ENCODE measurements at regions not wholly inside any gene's neighbourhood (a gene's known extent, or its start where the extent isn't known, plus 50 kb on each side); places are given as distances from the start of the nearest gene placed in this dataset.

DNA sequence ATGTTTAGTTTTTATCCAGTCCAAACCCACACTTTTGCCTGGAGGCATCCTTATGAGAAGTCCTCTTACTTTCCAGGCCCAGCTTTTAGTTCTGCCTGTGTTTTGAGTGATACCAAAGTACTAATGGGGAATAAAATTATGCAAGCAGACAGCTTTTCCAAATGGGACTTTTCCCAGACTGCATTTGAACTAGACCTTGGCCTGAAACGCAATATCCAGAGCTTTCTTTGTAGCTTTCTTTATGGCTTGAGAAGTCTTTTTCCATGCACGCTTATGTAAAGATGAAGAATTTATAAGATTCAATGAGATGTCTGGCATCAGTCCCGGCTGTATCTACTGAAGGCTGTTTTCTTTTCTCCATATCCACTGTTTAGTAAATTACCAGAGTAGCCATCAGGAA is 236.6 kb upstream of the RAB4A start:
- Histone ChIP-seq H3K36me3 (replicated peaks in 1 of 2; ENCODE audit: control insufficient read depth in 1 of 2, insufficient read depth in 2 of 2, low read length in 2 of 2) (no peaks in the 10 kb centered on the region), H3K4me3 (replicated peaks in 1 of 3; ENCODE audit: insufficient read depth in 1 of 3, low read depth in 2 of 3, low read length in 3 of 3) (no peak overlapping the region), H3K4me1 (ENCODE audit: insufficient read depth, low read length) (peaks cover 75% of the 10 kb centered on the region), H3K9ac (ENCODE audit: insufficient read depth, low read depth, low read length) (no peak overlapping the region), H3K9me3 (ENCODE audit: low read length) (no peaks in the 10 kb centered on the region), H3K4me2 (ENCODE audit: low read depth, low read length) (no peak overlapping the region), H3K27ac (ENCODE audit: extremely low read length, insufficient read depth, low read length) (no peak overlapping the region), H3K79me2 (ENCODE audit: insufficient read depth, low read length) (no peaks in the 10 kb centered on the region), H3K27me3 (ENCODE audit: control insufficient read depth in 1 of 2, insufficient read depth in 2 of 2, low read length in 2 of 2) (no peaks in the 10 kb centered on the region), H2AFZ (ENCODE audit: low read length) (no peak overlapping the region), H4K20me1 (ENCODE audit: insufficient read depth, low read length) (no peaks in the 10 kb centered on the region)
- intact Hi-C loops (cut with micrococcal nuclease; ENCODE audit: unreplicated experiment) (no loop called here), in situ Hi-C loops (cut with HindIII; ENCODE audit: extremely low pct_ligation_motif_present, low pct_unique_long_range_greater_than_20kb) (no loop called here)
- TF ChIP-seq ZNF773 (CRISPR knock-in tag; IDR thresholded peaks at IDR 0.05; ENCODE audit: borderline replicate concordance) (no peak), NFE2 (CRISPR knock-in tag; IDR thresholded peaks at IDR 0.05) (no peak), RFX1 (IDR thresholded peaks at IDR 0.05) (no peak), SIN3B (IDR thresholded peaks at IDR 0.05; ENCODE audit: low read length) (no peak), FIP1L1 (IDR thresholded peaks at IDR 0.05; ENCODE audit: borderline replicate concordance, insufficient read depth, low read depth, low read length) (no peak)
- TF ChIP-seq, protein P1, sequence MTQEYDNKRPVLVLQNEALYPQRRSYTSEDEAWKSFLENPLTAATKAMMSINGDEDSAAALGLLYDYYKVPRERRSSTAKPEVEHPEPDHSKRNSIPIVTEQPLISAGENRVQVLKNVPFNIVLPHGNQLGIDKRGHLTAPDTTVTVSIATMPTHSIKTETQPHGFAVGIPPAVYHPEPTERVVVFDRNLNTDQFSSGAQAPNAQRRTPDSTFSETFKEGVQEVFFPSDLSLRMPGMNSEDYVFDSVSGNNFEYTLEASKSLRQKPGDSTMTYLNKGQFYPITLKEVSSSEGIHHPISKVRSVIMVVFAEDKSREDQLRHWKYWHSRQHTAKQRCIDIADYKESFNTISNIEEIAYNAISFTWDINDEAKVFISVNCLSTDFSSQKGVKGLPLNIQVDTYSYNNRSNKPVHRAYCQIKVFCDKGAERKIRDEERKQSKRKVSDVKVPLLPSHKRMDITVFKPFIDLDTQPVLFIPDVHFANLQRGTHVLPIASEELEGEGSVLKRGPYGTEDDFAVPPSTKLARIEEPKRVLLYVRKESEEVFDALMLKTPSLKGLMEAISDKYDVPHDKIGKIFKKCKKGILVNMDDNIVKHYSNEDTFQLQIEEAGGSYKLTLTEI (CRISPR knock-in tag; conservative IDR thresholded peaks at IDR 0.05): no peak
- TF ChIP-seq, protein P2, sequence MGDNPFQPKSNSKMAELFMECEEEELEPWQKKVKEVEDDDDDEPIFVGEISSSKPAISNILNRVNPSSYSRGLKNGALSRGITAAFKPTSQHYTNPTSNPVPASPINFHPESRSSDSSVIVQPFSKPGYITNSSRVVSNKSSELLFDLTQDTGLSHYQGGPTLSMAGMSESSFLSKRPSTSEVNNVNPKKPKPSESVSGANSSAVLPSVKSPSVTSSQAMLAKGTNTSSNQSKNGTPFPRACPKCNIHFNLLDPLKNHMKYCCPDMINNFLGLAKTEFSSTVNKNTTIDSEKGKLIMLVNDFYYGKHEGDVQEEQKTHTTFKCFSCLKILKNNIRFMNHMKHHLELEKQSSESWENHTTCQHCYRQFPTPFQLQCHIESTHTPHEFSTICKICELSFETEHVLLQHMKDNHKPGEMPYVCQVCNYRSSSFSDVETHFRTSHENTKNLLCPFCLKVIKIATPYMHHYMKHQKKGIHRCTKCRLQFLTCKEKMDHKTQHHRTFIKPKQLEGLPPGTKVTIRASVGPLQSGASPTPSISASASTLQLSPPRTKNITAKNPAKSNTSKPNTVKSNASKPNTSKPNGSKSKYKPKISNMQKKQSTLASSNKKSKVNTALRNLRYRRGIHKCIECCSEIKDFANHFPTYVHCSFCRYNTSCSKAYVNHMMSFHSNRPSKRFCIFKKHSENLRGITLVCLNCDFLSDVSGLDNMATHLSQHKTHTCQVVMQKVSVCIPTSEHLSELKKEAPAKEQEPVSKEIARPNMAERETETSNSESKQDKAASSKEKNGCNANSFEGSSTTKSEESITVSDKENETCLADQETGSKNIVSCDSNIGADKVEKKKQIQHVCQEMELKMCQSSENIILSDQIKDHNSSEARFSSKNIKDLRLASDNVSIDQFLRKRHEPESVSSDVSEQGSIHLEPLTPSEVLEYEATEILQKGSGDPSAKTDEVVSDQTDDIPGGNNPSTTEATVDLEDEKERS (CRISPR knock-in tag; IDR thresholded peaks at IDR 0.05): no peak
- no peak for DNase-seq (ENCODE audit: low spot score)
- no TSS peak for BruUV-seq (replicated peaks)
- no peak for ATAC-seq
- FAIRE-seq: no peak
- ChIA-PET CTCF (ENCODE audit: low intra/inter-chr PET ratio, low total read pairs) (no interaction called here), POLR2A (interaction anchor here (4.2 kb wide), 1 partner anchor 97 kb away, joined by 19 read pairs; no protein-coding TSS in a partner anchor)
- 91% methylated on average over 3 of the region's 3 CpGs for WGBS (ENCODE audit: low lambda C conversion rate)

Data from HepG2 (cell line).